ENCODE measurements at regions not wholly inside any gene's neighbourhood (a gene's known extent, or its start where the extent isn't known, plus 50 kb on each side); places are given as distances from the start of the nearest gene placed in this dataset.
"Not testable (repeated sequence)": the region's sequence is repeated elsewhere in the genome, so short reads cannot be mapped to it uniquely, and the experiment has no call there.

GRCh38 chrY:8852278-8852677 lies 485.0 kb upstream of the TSPY4 start:
- Histone ChIP-seq H3K4me1 (no peaks in the 10 kb centered on the region), H3K27me3 (no peaks in the 10 kb centered on the region), H3K4me3 (no peak overlapping the region), H3K36me3 (no peaks in the 10 kb centered on the region), H3K9me3 (no peaks in the 10 kb centered on the region), H3K27ac (no peak overlapping the region)
- ATAC-seq (no peak), DNase-seq (no peak)
- intact Hi-C loops (cut with DNase I), result no loop called here
- no peak for TF ChIP-seq CTCF (IDR thresholded peaks at IDR 0.05)

GRCh38 chrY:8888371-8888770 lies 448.9 kb upstream of the TSPY4 start:
- intact Hi-C loops (cut with DNase I), result no loop called here
- H3K36me3 ChIP-seq, result no peaks in the 10 kb centered on the region
- DNase-seq (no peak), ATAC-seq (no peak)
- no peaks in the 10 kb centered on the region for H3K9me3 ChIP-seq
- TF ChIP-seq CTCF (IDR thresholded peaks at IDR 0.05), result no peak
- no peaks in the 10 kb centered on the region for H3K27me3 ChIP-seq
- H3K27ac ChIP-seq, result no peak overlapping the region
- no peaks in the 10 kb centered on the region for H3K4me1 ChIP-seq
- no peak overlapping the region for H3K4me3 ChIP-seq

- intact Hi-C loops (cut with DNase I), result no loop called here
- no peak for DNase-seq
Measured at GRCh38 chrY:8897876-8898275, 439.4 kb upstream of the TSPY4 start.

GRCh38 chrY:8905141-8905540 lies 432.1 kb upstream of the TSPY4 start:
- no peak overlapping the region for H3K27ac ChIP-seq
- intact Hi-C loops (cut with DNase I), result no loop called here
- no peaks in the 10 kb centered on the region for H3K36me3 ChIP-seq
- H3K4me1 ChIP-seq, result no peaks in the 10 kb centered on the region
- no peak overlapping the region for H3K4me3 ChIP-seq
- H3K27me3 ChIP-seq, result no peaks in the 10 kb centered on the region
- no peaks in the 10 kb centered on the region for H3K9me3 ChIP-seq
- ATAC-seq (no peak), DNase-seq (no peak)
- TF ChIP-seq CTCF (IDR thresholded peaks at IDR 0.05), result no peak

More at GRCh38 chrY:8897876-8898275, 439.4 kb upstream of the TSPY4 start:
- no peak for ATAC-seq
- TF ChIP-seq CTCF (IDR thresholded peaks at IDR 0.05), result no peak
- Histone ChIP-seq H3K9me3 (no peaks in the 10 kb centered on the region), H3K27ac (no peak overlapping the region), H3K27me3 (no peaks in the 10 kb centered on the region), H3K36me3 (no peaks in the 10 kb centered on the region), H3K4me1 (no peaks in the 10 kb centered on the region), H3K4me3 (no peak overlapping the region)

- H3K4me1 ChIP-seq; H3K27me3 ChIP-seq; H3K36me3 ChIP-seq; H3K27ac ChIP-seq; ATAC-seq; DNase-seq; H3K4me3 ChIP-seq; H3K9me3 ChIP-seq; intact Hi-C loops (cut with DNase I): not testable (repeated sequence)
Measured at GRCh38 chrY:8922576-8922975, 414.7 kb upstream of the TSPY4 start.
